CD4-positive, alpha-beta memory T cell (primary cell): ENCODE measurements at regions not wholly inside any gene's neighbourhood (a gene's known extent, or its start where the extent isn't known, plus 50 kb on each side); places are given as distances from the start of the nearest gene placed in this dataset.

Experiments
- CTCF ChIA-PET: fragments of 350-600 bp; sonication (Branson Sonifier 250); formaldehyde crosslinking; loops from one replicate; lab custom pipeline; 2021; ENCODE audit warnings: inconsistent platforms; ENCODE audit not compliant: partially characterized antibody; lab: Charles Lee
- POLR2A ChIA-PET: fragments of 350-600 bp; sonication (Branson Sonifier 250); formaldehyde crosslinking; loops from one replicate; lab custom pipeline; 2021; ENCODE audit not compliant: partially characterized antibody; lab: Charles Lee
- DNase-seq, 5 donors: peaks; one replicate each; pipeline versions ENCODE4 v3.0.0 to v3.0.0-alpha.2; 2020 to 2022; ENCODE audit warnings: mixed read lengths in 1 of 5
- H3K27ac ChIP-seq: one replicate; pipeline ENCODE4 v1.7.0; 2013; ENCODE audit warnings: low read depth, low read length
- H3K27me3 ChIP-seq: 2 replicates; pipeline ENCODE4 v1.7.0; 2013; ENCODE audit warnings: mild to moderate bottlenecking, low read length, moderate library complexity; ENCODE audit not compliant: insufficient read depth
- H3K36me3 ChIP-seq: 2 replicates; pipeline ENCODE4 v1.7.0; 2013; ENCODE audit warnings: mild to moderate bottlenecking, low read length, moderate library complexity; ENCODE audit not compliant: insufficient read depth
- H3K4me1 ChIP-seq: 2 replicates; pipeline ENCODE4 v1.7.0; 2013; ENCODE audit warnings: mild to moderate bottlenecking, low read length, moderate library complexity; ENCODE audit not compliant: insufficient read depth
- H3K4me3 ChIP-seq, 2 donors: one replicate each; pipeline ENCODE4 v1.7.0; 2013; ENCODE audit warnings: low read length in 2 of 2, mild to moderate bottlenecking in 1 of 2
- H3K9me3 ChIP-seq, 2 donors: one replicate each; pipeline ENCODE4 v1.7.0; 2013; ENCODE audit warnings: low read length in 2 of 2, control low read depth in 1 of 2; ENCODE audit not compliant: control insufficient read depth in 1 of 2
- H3K27ac Mint-ChIP-seq, 7 donors: one replicate each; pipeline ENCODE4 v1.8.0; 2020 to 2021; ENCODE audit warnings: mixed read lengths in 7 of 7, mild to moderate bottlenecking in 6 of 7, inconsistent platforms in 3 of 7, moderate library complexity in 3 of 7
- H3K27me3 Mint-ChIP-seq, 2 donors: one replicate each; pipeline ENCODE4 v1.8.0; 2020 to 2021; ENCODE audit warnings: mixed read lengths in 2 of 2
- H3K36me3 Mint-ChIP-seq, 2 donors: one replicate each; pipeline ENCODE4 v1.8.0; 2020 to 2021; ENCODE audit warnings: mixed read lengths in 2 of 2, inconsistent platforms in 1 of 2, mild to moderate bottlenecking in 1 of 2
- H3K4me1 Mint-ChIP-seq, 4 donors: one replicate each; pipeline ENCODE4 v1.8.0; 2020 to 2021; ENCODE audit warnings: mixed read lengths in 4 of 4, mild to moderate bottlenecking in 1 of 4
- H3K4me3 Mint-ChIP-seq, 8 donors: one replicate each; pipeline ENCODE4 v1.8.0; 2020 to 2021; ENCODE audit warnings: mixed read lengths in 8 of 8, mild to moderate bottlenecking in 7 of 8, moderate library complexity in 6 of 8, inconsistent platforms in 3 of 8
- H3K9me3 Mint-ChIP-seq, 8 donors: one replicate each; pipeline ENCODE4 v1.8.0; 2020 to 2021; ENCODE audit warnings: mixed read lengths in 8 of 8, mild to moderate bottlenecking in 5 of 8, inconsistent platforms in 3 of 8, moderate library complexity in 1 of 8
- intact Hi-C: fragments of 100-400 bp; cut with micrococcal nuclease; formaldehyde crosslinking; loops from one replicate; pipeline ENCODE4 v1.15.1; 2023

- Histone ChIP-seq H3K27me3 (no peaks in the 10 kb centered on the region), H3K4me3 (no peak overlapping the region), H3K27ac (no peak overlapping the region), H3K4me1 (no peaks in the 10 kb centered on the region), H3K9me3 (no peaks in the 10 kb centered on the region), H3K36me3 (no peaks in the 10 kb centered on the region)
- Mint-ChIP-seq H3K36me3 (no peaks in the 10 kb centered on the region), H3K4me1 (no peaks in the 10 kb centered on the region), H3K4me3 (no peak overlapping the region), H3K9me3 (no peaks in the 10 kb centered on the region), H3K27me3 (peaks cover 0 to 3% of the 10 kb centered on the region in 2 donors), H3K27ac (no peak overlapping the region)
- no peak for DNase-seq
- CTCF ChIA-PET, result interaction anchor here (1.9 kb wide), 1 partner anchor 264 kb away, joined by 4 read pairs; no protein-coding TSS in a partner anchor
- POLR2A ChIA-PET, result no interaction called here
- intact Hi-C loops, result no loop called here
Measured at GRCh38 chr10:90986136-90986760, 65.4 kb upstream of the ANKRD1 start.

DNA sequence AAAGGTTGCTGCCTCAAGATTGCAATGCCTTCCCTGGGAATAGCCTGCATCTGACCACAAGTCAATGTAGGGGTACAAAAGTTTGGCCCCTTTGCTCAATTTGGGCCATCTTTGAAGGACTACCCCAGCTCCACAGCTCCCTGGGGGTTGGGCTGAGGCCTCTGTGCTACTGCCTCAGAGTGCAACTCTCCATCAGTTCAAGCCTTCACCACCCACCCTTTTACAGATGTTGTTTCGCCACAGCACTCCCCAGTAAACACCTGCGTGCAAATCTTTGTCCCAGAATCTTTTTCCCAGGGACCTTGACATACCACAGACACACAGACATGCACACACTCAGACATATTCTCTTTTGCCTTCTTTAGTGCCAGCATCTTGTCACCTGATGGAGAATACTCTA, 66.0 kb upstream of the ANKRD1 start:
- no peak for DNase-seq
- Histone ChIP-seq H3K4me1 (no peaks in the 10 kb centered on the region), H3K36me3 (no peaks in the 10 kb centered on the region), H3K9me3 (no peaks in the 10 kb centered on the region), H3K27ac (no peak overlapping the region), H3K27me3 (no peaks in the 10 kb centered on the region), H3K4me3 (no peak overlapping the region)
- no peaks in the 10 kb centered on the region for H3K36me3 Mint-ChIP-seq
- H3K27me3 Mint-ChIP-seq, result peaks cover 0 to 3% of the 10 kb centered on the region in 2 donors
- ChIA-PET CTCF (interaction anchor here (0.6 to 1.9 kb wide), 3 partner anchors 8 to 264 kb away, joined by 3 to 5 read pairs (median 4); no protein-coding TSS in a partner anchor), POLR2A (no interaction called here)
- no peak overlapping the region for H3K27ac Mint-ChIP-seq
- intact Hi-C loops, result no loop called here
- no peaks in the 10 kb centered on the region for H3K9me3 Mint-ChIP-seq
- no peaks in the 10 kb centered on the region for H3K4me1 Mint-ChIP-seq
- H3K4me3 Mint-ChIP-seq, result no peak overlapping the region

DNA sequence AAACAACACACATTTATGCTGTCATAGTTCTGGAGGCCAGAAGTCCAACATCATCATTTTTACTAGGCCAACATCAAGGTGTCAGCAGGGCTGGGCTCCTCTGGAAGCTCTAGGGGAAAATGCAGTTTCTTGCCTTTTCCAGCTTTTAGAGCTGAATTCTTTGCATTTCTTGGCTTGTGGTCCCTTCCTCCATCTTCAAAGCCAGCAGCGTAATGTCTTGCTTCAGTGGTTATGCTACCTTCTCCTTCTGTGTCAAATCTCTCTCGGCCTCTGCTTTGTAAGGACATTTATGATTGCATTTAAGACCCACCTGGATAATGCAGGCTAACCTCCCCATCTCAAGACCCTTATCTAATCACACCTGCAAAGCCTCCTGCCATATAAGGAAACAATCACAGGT, 66.5 kb upstream of the ANKRD1 start:
- Histone ChIP-seq H3K27ac (no peak overlapping the region), H3K9me3 (no peaks in the 10 kb centered on the region), H3K4me3 (no peak overlapping the region), H3K4me1 (no peaks in the 10 kb centered on the region), H3K36me3 (no peaks in the 10 kb centered on the region), H3K27me3 (no peaks in the 10 kb centered on the region)
- Mint-ChIP-seq H3K27ac (peak overlapping the region in 1 of 7 donors; percentile 14), H3K4me3 (no peak overlapping the region), H3K27me3 (peaks cover 0 to 3% of the 10 kb centered on the region in 2 donors), H3K36me3 (no peaks in the 10 kb centered on the region), H3K9me3 (no peaks in the 10 kb centered on the region), H3K4me1 (no peaks in the 10 kb centered on the region)
- CTCF ChIA-PET, result interaction anchor here (1.2 to 1.9 kb wide), 2 partner anchors 19 to 263 kb away, joined by 4 to 5 read pairs; no protein-coding TSS in a partner anchor
- DNase-seq, result no peak
- intact Hi-C loops, result no loop called here
- POLR2A ChIA-PET, result no interaction called here

- Mint-ChIP-seq H3K27ac (no peak overlapping the region), H3K9me3 (no peaks in the 10 kb centered on the region), H3K27me3 (no peaks in the 10 kb centered on the region), H3K36me3 (no peaks in the 10 kb centered on the region), H3K4me3 (no peak overlapping the region), H3K4me1 (no peaks in the 10 kb centered on the region)
- Histone ChIP-seq H3K27me3 (no peaks in the 10 kb centered on the region), H3K9me3 (no peaks in the 10 kb centered on the region), H3K4me1 (no peaks in the 10 kb centered on the region), H3K4me3 (no peak overlapping the region), H3K27ac (no peak overlapping the region), H3K36me3 (no peaks in the 10 kb centered on the region)
- no peak for DNase-seq
- CTCF ChIA-PET, result interaction anchor here (0.5 kb wide), 1 partner anchor 91 kb away, joined by 3 read pairs; no protein-coding TSS in a partner anchor
- intact Hi-C loops, result no loop called here
- POLR2A ChIA-PET, result no interaction called here
Measured at GRCh38 chr10:90988024-90988423, 67.1 kb upstream of the ANKRD1 start.

DNA sequence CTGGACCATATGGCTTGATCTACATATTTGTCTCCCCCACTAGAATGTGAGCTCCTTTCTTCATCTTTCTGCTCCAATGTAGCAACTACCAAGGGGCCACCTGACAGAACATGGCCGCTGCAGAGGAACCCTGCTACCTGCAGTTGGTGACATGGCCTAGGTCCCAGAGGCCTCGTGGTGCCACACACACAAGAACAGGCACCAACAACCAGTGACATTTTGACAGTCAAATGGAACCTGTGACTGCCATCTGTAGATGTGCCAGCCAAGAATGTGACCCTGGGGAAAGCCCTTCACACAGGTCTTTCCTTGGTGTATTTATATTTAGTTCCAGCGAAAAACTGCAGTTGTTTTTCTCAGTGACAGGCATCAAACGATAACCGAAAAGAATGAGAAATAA, 67.9 kb upstream of the ANKRD1 start:
- Mint-ChIP-seq H3K9me3 (no peaks in the 10 kb centered on the region), H3K36me3 (no peaks in the 10 kb centered on the region), H3K4me3 (no peak overlapping the region), H3K27me3 (no peaks in the 10 kb centered on the region), H3K27ac (no peak overlapping the region), H3K4me1 (no peaks in the 10 kb centered on the region)
- Histone ChIP-seq H3K4me1 (no peaks in the 10 kb centered on the region), H3K36me3 (no peaks in the 10 kb centered on the region), H3K27me3 (no peaks in the 10 kb centered on the region), H3K4me3 (no peak overlapping the region), H3K9me3 (no peaks in the 10 kb centered on the region), H3K27ac (no peak overlapping the region)
- ChIA-PET POLR2A (no interaction called here), CTCF (interaction anchor here (0.5 to 0.9 kb wide), 2 partner anchors 18 to 91 kb away, joined by 3 read pairs; no protein-coding TSS in a partner anchor)
- no peak for DNase-seq
- intact Hi-C loops, result no loop called here

GRCh38 chr10:90989378-90989777, 68.5 kb upstream of the ANKRD1 start:
- ChIA-PET POLR2A (no interaction called here), CTCF (interaction anchor here (0.9 kb wide), 1 partner anchor 17 kb away, joined by 3 read pairs; no protein-coding TSS in a partner anchor)
- Mint-ChIP-seq H3K4me3 (no peak overlapping the region), H3K9me3 (no peaks in the 10 kb centered on the region), H3K27ac (no peak overlapping the region), H3K36me3 (no peaks in the 10 kb centered on the region), H3K4me1 (no peaks in the 10 kb centered on the region), H3K27me3 (no peaks in the 10 kb centered on the region)
- Histone ChIP-seq H3K36me3 (no peaks in the 10 kb centered on the region), H3K4me1 (no peaks in the 10 kb centered on the region), H3K27me3 (no peaks in the 10 kb centered on the region), H3K9me3 (no peaks in the 10 kb centered on the region), H3K27ac (no peak overlapping the region), H3K4me3 (no peak overlapping the region)
- intact Hi-C loops, result no loop called here
- DNase-seq, result no peak

DNA sequence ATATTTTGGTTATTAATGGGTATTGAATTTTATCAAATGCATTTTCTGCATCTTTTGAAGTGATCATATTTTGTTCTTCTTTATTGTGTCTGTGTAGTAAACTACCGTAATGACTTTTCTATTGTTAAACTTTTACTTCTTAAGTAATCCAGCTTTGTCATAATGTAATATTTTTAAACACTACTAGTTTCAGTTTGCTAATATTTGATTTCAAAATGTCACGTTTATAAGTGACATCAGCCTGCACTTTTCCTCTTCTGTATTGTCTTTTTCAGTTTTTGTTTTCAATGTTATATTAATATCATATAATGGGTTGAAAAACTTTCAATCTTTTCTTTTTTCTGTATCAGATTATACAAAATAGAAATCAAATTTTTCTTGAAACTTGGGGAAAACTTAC, 71.6 kb upstream of the ANKRD1 start:
- no peak for DNase-seq
- POLR2A ChIA-PET, result no interaction called here
- no peaks in the 10 kb centered on the region for H3K36me3 Mint-ChIP-seq
- H3K27ac Mint-ChIP-seq, result no peak overlapping the region
- intact Hi-C loops, result no loop called here
- H3K9me3 Mint-ChIP-seq, result no peaks in the 10 kb centered on the region
- H3K9me3 ChIP-seq, result no peaks in the 10 kb centered on the region
- no peaks in the 10 kb centered on the region for H3K4me1 ChIP-seq
- no peaks in the 10 kb centered on the region for H3K36me3 ChIP-seq
- H3K4me3 Mint-ChIP-seq, result no peak overlapping the region
- H3K27me3 Mint-ChIP-seq, result no peaks in the 10 kb centered on the region
- no peaks in the 10 kb centered on the region for H3K4me1 Mint-ChIP-seq
- no peak overlapping the region for H3K4me3 ChIP-seq
- CTCF ChIA-PET, result no interaction called here
- H3K27me3 ChIP-seq, result no peaks in the 10 kb centered on the region
- H3K27ac ChIP-seq, result no peak overlapping the region
